ENCODE measurements at regions not wholly inside any gene's neighbourhood (a gene's known extent, or its start where the extent isn't known, plus 50 kb on each side); places are given as distances from the start of the nearest gene placed in this dataset.

DNA sequence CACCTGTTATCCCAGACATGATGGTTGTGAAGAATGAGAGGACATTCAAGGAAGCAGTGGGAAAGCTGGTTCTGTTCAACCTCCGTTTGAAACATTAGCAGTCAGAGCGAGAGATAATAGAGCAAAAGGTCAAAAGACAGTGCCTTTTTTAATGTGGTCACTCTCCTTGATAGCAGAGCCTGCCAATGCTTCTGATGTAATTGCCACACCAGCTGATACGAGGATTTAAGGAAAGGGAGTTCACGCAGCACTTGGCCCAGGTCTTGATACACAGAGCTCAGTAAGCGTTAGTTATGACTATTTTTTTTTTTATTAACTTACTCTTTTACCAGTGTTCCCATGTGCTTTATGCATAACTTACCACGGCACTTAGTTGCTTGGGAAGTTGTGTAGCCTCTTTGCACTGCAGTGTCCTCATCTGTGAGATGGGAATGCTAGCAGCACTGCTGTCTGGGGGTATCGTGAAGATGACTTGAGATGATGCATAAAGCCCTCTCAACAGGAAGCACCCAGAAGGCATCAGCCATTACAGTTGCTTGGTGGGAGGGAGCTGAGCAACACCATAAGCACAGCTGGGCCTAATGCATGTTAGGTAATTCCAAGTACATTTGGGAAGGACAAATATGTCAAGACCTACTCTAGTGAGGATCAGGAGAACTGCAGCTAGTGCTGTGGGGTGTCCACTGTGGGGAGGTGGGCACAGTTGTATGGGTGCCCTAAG is 123.3 kb upstream of the RASGRP1 start:
- WGBS, 2 experiments (ENCODE audit: insufficient coverage in 2 of 2) = 84 to 91% methylated on average over 4 of the region's 7 CpGs
- no peaks in the 10 kb centered on the region for H3K36me3 ChIP-seq (ENCODE audit: control insufficient read depth, insufficient read depth, low read length)
- no peaks in the 10 kb centered on the region for H3K4me1 ChIP-seq (ENCODE audit: control insufficient read depth, insufficient read depth, low read length, poor library complexity, severe bottlenecking)
- no peak overlapping the region for H3K4me3 ChIP-seq (ENCODE audit: extremely low read depth, insufficient read depth, low read length, poor library complexity, severe bottlenecking)
- no peak overlapping the region for H3K27ac ChIP-seq (ENCODE audit: low read depth, low read length, severe bottlenecking)
- H3K9me3 ChIP-seq (ENCODE audit: control insufficient read depth, low read length) = no peaks in the 10 kb centered on the region

DNA sequence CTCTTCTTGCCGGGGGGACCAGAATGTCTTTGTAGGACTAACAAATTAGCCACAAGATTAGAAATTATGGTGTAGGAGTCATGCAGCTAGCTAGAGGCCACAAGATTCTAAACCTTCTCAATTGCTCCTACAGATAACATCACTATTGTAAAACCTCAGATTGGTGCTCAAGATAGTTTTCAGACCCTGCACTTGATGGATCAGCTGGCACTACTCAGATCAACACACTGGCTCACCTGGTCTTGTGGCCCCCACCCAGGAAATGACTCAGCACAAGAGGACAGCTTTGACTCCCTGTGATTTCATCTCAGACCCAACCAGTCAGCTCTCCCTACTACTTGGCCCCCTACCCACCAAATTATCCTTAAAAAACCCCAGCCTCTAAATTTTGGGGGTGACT is 124.1 kb upstream of the RASGRP1 start:
- no peaks in the 10 kb centered on the region for H3K9me3 ChIP-seq (ENCODE audit: control insufficient read depth, low read length)
- H3K4me1 ChIP-seq (ENCODE audit: control insufficient read depth, insufficient read depth, low read length, poor library complexity, severe bottlenecking) = no peaks in the 10 kb centered on the region
- H3K4me3 ChIP-seq (ENCODE audit: extremely low read depth, insufficient read depth, low read length, poor library complexity, severe bottlenecking) = no peak overlapping the region
- no peaks in the 10 kb centered on the region for H3K36me3 ChIP-seq (ENCODE audit: control insufficient read depth, insufficient read depth, low read length)
- WGBS, 2 experiments (ENCODE audit: insufficient coverage in 2 of 2) = no CpG with 5 or more reads among the region's 1 CpG
- no peak overlapping the region for H3K27ac ChIP-seq (ENCODE audit: low read depth, low read length, severe bottlenecking)

DNA sequence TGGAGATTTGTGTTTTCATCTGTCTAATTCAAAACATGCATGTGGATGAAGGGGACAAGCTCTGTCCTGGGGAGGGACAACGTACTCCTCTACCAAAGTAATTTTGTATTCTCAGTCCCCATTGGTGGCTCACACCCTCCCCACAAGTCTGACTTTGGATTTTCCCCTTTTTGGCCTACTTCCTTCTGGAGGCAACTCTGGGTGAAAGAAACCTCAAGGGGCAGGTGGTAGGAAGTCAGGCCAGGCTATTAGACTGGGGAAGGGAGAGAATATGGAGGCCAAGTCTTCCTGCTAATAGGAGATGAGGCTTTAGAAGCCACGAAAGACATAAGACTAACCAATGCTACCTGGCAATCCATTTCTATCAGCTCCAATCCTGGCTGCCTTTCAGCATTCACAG is 124.9 kb upstream of the RASGRP1 start:
- WGBS, 2 experiments (ENCODE audit: insufficient coverage in 2 of 2) = no CpG with 5 or more reads among the region's 2 CpGs
- Histone ChIP-seq H3K4me3 (ENCODE audit: extremely low read depth, insufficient read depth, low read length, poor library complexity, severe bottlenecking) (no peak overlapping the region), H3K27ac (ENCODE audit: low read depth, low read length, severe bottlenecking) (no peak overlapping the region), H3K9me3 (ENCODE audit: control insufficient read depth, low read length) (no peaks in the 10 kb centered on the region), H3K4me1 (ENCODE audit: control insufficient read depth, insufficient read depth, low read length, poor library complexity, severe bottlenecking) (no peaks in the 10 kb centered on the region), H3K36me3 (ENCODE audit: control insufficient read depth, insufficient read depth, low read length) (no peaks in the 10 kb centered on the region)

DNA sequence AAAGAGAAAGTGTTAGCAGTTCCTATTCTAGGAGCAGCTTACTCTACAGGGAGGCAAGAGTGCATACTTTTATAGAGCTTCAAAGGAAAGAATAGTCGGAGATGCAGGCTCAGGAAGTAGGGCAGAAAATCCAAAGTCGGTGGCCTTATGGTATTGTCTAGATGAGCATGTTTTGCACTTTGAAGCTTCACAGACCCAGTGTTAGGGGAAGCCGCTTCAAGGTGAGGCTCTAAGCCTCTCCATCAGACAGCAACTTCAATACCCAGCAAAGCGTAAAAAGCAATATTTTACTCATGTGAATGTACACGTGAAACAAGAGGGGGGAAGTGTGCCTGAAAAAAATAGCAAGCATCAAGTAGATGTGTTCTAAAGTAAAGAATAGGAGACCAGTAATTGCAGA is 125.6 kb upstream of the RASGRP1 start:
- Histone ChIP-seq H3K4me1 (ENCODE audit: control insufficient read depth, insufficient read depth, low read length, poor library complexity, severe bottlenecking) (no peaks in the 10 kb centered on the region), H3K27ac (ENCODE audit: low read depth, low read length, severe bottlenecking) (no peak overlapping the region), H3K9me3 (ENCODE audit: control insufficient read depth, low read length) (no peaks in the 10 kb centered on the region), H3K4me3 (ENCODE audit: extremely low read depth, insufficient read depth, low read length, poor library complexity, severe bottlenecking) (no peak overlapping the region), H3K36me3 (ENCODE audit: control insufficient read depth, insufficient read depth, low read length) (no peaks in the 10 kb centered on the region)
- 100% methylated on average over 1 to 2 of the region's 5 CpGs for WGBS, 2 experiments (ENCODE audit: insufficient coverage in 2 of 2)

DNA sequence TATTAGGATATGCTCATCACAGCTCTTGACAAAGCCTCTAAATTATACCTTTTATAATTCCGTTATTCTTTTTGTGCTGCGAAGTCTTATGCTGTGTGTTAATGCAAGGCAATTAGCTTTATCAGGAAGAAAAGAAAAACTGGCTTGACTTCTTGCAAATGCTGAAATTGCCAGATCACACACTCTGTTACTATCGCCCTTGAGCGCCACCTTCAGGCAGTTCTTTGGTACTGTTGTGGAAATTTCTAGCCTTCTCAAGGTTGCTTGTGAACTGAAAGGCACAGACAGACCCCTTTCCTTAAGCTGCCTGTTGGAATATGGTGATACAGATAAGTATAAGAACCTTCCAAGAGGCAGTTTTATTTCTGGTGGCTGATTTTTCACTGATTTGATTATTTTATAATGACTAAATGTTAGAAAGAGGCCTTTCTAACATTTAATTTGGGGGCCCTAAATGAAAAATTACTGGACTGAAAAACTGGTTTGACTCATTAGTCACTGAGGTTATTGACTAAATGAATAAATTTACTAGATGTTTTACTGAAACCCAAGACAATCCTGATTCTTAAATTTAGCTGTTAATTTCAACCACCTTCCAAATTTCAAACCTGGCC is 126.2 kb upstream of the RASGRP1 start:
- Histone ChIP-seq H3K4me1 (ENCODE audit: control insufficient read depth, insufficient read depth, low read length, poor library complexity, severe bottlenecking) (peaks cover 2% of the 10 kb centered on the region), H3K36me3 (ENCODE audit: control insufficient read depth, insufficient read depth, low read length) (no peaks in the 10 kb centered on the region), H3K9me3 (ENCODE audit: control insufficient read depth, low read length) (no peaks in the 10 kb centered on the region), H3K27ac (ENCODE audit: low read depth, low read length, severe bottlenecking) (no peak overlapping the region), H3K4me3 (ENCODE audit: extremely low read depth, insufficient read depth, low read length, poor library complexity, severe bottlenecking) (no peak overlapping the region)
- no CpG with 5 or more reads among the region's 4 CpGs for WGBS, 2 experiments (ENCODE audit: insufficient coverage in 2 of 2)

DNA sequence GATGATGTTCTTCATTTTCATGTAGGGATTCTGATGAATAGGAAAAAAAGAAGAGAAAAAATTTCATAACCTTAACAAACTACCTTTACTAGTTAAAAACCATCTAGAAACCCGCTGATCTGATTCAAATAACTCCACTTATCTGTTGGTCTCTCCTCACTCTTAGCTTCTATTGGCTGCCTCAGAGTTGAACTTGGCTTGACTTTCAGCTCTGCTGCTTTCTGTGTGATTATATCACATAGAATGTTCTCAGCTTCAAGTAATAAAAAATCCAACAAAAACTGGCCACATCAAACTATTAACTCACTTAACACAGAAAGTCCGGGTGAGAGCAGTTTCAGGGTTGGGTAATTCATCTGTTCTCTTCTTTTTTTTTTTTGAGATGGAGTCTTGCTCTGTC is 126.8 kb upstream of the RASGRP1 start:
- no peak overlapping the region for H3K27ac ChIP-seq (ENCODE audit: low read depth, low read length, severe bottlenecking)
- no peaks in the 10 kb centered on the region for H3K36me3 ChIP-seq (ENCODE audit: control insufficient read depth, insufficient read depth, low read length)
- H3K4me3 ChIP-seq (ENCODE audit: extremely low read depth, insufficient read depth, low read length, poor library complexity, severe bottlenecking) = no peak overlapping the region
- no peaks in the 10 kb centered on the region for H3K9me3 ChIP-seq (ENCODE audit: control insufficient read depth, low read length)
- H3K4me1 ChIP-seq (ENCODE audit: control insufficient read depth, insufficient read depth, low read length, poor library complexity, severe bottlenecking) = peaks cover 5% of the 10 kb centered on the region
- WGBS, 2 experiments (ENCODE audit: insufficient coverage in 2 of 2) = 100% methylated on average over 1 of the region's 2 CpGs; no CpG with 5 or more reads in 1 of the 2 experiments

DNA sequence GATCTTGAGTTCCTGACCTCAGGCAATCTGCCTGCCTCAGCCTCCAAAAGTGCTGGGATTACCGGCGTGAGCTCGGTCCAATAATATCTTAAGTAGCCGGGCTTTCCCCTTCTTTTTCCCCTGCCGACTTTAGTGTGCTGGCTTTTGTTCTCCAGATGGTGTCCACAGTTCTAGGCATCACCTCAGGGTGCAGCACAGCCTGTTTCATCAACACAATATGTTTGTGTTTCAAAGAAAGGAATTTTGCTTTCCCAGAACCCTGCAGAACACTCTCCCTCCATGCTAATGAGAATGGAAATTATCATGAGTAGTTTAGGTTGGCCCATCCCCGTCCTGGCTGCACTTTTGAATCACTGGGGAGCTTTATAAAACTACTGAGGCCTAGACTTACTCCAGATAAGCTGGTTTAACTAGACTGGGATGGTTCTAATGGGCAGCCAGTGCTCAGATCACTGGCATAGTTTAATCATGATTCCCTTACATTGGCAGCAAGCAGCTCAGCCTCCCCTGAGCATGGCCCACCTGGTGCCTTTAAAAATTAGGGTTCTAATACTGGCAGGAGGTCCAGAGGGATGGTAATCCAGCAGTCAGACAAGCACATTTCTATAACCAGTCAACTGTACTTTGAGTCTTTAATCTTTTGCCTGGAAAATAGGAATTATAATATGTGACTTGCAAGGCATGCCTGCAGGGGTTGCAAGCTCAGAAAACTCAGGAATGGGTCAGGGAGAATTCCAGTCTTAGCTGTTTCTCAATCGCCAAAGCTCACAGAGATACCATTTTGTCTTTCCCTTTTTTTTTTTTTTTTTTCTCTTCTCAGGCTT is 127.6 kb upstream of the RASGRP1 start:
- Histone ChIP-seq H3K36me3 (ENCODE audit: control insufficient read depth, insufficient read depth, low read length) (no peaks in the 10 kb centered on the region), H3K4me3 (ENCODE audit: extremely low read depth, insufficient read depth, low read length, poor library complexity, severe bottlenecking) (no peak overlapping the region), H3K4me1 (ENCODE audit: control insufficient read depth, insufficient read depth, low read length, poor library complexity, severe bottlenecking) (peaks cover 5% of the 10 kb centered on the region), H3K27ac (ENCODE audit: low read depth, low read length, severe bottlenecking) (no peak overlapping the region), H3K9me3 (ENCODE audit: control insufficient read depth, low read length) (no peaks in the 10 kb centered on the region)
- WGBS, 2 experiments (ENCODE audit: insufficient coverage in 2 of 2) = 84 to 89% methylated on average over 6 of the region's 7 CpGs

DNA sequence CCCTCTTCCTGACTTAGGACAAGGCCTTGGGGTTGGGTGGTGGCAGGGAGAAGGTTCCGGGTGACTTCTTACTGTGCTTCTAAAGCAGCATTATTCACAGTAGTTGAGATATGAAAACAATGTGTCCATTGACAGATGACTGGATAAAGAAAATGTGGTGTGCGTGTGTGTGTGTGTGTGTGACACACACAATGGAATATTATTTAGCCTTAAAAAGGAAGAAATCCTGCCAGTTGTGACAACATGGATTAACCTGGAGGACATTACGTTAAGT is 128.1 kb upstream of the RASGRP1 start:
- H3K4me3 ChIP-seq (ENCODE audit: extremely low read depth, insufficient read depth, low read length, poor library complexity, severe bottlenecking) = no peak overlapping the region
- no peaks in the 10 kb centered on the region for H3K36me3 ChIP-seq (ENCODE audit: control insufficient read depth, insufficient read depth, low read length)
- peaks cover 5% of the 10 kb centered on the region for H3K4me1 ChIP-seq (ENCODE audit: control insufficient read depth, insufficient read depth, low read length, poor library complexity, severe bottlenecking)
- H3K9me3 ChIP-seq (ENCODE audit: control insufficient read depth, low read length) = no peaks in the 10 kb centered on the region
- no peak overlapping the region for H3K27ac ChIP-seq (ENCODE audit: low read depth, low read length, severe bottlenecking)
- WGBS, 2 experiments (ENCODE audit: insufficient coverage in 2 of 2) = 80% methylated on average over 1 of the region's 3 CpGs; no CpG with 5 or more reads in 1 of the 2 experiments

DNA sequence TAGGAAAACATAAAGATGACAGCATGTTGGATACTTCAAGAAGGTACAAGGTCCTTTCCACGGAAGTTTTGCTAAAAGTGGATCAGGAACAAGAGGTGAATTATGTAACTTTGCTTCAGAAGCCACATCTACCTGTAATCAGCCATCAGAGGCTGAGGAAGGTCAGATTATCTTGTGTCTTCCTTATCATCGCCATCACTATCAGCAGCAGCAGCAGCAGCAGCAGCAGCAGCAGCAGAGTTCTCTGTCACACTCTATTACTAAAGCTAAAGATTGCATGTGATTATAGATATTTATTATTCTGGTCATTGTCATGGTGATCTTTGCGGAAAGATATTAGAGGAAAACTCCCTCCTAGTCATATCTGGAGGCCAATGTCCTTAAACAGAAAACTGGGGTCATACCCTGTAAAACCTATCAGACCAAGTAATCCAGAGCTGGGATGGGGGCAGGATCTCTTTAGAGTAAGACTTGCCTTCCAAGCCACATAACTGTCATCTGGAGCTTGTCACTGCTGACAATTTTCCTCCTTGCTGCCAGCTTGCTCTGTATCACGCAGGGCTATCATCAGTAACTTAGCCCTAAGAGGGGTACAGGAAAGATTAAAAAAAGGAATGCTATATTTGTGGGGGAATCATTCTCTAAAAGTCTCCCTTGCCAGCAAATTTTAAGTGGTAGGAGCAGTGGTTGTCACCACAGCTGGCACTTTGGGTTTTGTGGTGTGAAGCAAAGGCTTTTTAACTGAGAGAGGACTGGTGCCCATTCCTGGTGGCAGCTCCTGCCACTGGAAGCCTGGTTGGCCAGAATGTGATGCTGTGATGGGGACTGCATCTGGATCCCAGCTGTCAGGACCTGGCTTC is 130.9 kb upstream of the RASGRP1 start:
- H3K9me3 ChIP-seq (ENCODE audit: control insufficient read depth, low read length) = no peaks in the 10 kb centered on the region
- no peaks in the 10 kb centered on the region for H3K36me3 ChIP-seq (ENCODE audit: control insufficient read depth, insufficient read depth, low read length)
- WGBS, 2 experiments (ENCODE audit: insufficient coverage in 2 of 2) = 86 to 100% methylated on average over 1 to 2 of the region's 4 CpGs
- peaks cover 5% of the 10 kb centered on the region for H3K4me1 ChIP-seq (ENCODE audit: control insufficient read depth, insufficient read depth, low read length, poor library complexity, severe bottlenecking)
- H3K4me3 ChIP-seq (ENCODE audit: extremely low read depth, insufficient read depth, low read length, poor library complexity, severe bottlenecking) = no peak overlapping the region
- no peak overlapping the region for H3K27ac ChIP-seq (ENCODE audit: low read depth, low read length, severe bottlenecking)

DNA sequence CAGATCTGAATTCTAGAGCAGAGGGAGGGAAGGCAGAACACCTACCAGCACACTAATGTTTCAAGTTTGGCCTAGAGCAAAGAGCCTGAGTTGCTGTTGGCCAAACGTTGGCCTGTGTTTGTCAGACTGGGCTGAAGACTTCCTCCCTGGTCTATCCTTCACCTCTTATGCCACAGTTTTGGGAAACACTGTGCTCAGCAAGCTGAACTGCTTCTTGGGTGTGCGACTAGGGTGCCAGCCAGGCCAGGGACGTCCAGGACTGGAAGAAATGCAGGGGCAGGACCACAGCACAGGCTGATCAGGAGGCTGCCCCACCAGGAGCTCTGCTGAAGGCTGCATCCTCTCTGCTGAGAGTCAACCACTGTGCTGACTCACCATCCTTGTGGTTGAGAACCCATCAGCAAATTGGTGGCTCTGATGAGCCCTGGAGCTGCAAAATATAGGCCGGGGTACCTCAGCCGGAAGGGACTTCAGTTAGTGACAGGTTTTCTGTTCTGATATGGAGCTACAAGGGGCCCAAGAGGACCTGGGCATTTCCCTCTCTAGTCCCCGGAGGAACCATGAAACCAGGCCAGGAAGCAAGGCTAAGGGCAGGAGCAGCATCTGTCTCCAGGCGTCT is 131.6 kb upstream of the RASGRP1 start:
- Histone ChIP-seq H3K4me1 (ENCODE audit: control insufficient read depth, insufficient read depth, low read length, poor library complexity, severe bottlenecking) (peaks cover 5% of the 10 kb centered on the region), H3K9me3 (ENCODE audit: control insufficient read depth, low read length) (no peaks in the 10 kb centered on the region), H3K4me3 (ENCODE audit: extremely low read depth, insufficient read depth, low read length, poor library complexity, severe bottlenecking) (no peak overlapping the region), H3K36me3 (ENCODE audit: control insufficient read depth, insufficient read depth, low read length) (no peaks in the 10 kb centered on the region), H3K27ac (ENCODE audit: low read depth, low read length, severe bottlenecking) (no peak overlapping the region)
- WGBS, 2 experiments (ENCODE audit: insufficient coverage in 2 of 2) = 83 to 89% methylated on average over 6 to 7 of the region's 7 CpGs

Measured in mesodermal cell (in vitro differentiated cells).